ENCODE measurements at regions not wholly inside any gene's neighbourhood (a gene's known extent, or its start where the extent isn't known, plus 50 kb on each side); places are given as distances from the start of the nearest gene placed in this dataset.
"Not testable (repeated sequence)": the region's sequence is repeated elsewhere in the genome, so short reads cannot be mapped to it uniquely, and the experiment has no call there.

GRCh38 chr2:156909983-156910382 lies 347.5 kb upstream of the GALNT5 start:
- FAIRE-seq (no peak), DNase-seq (ENCODE audit: insufficient read length, low spot score) (no peak)

GRCh38 chr2:156915332-156915731 lies 342.2 kb upstream of the GALNT5 start:
- FAIRE-seq (no peak), DNase-seq (ENCODE audit: insufficient read length, low spot score) (no peak)

- no peak for DNase-seq (ENCODE audit: insufficient read length, low spot score)
- FAIRE-seq: no peak
Observed at GRCh38 chr2:156918410-156918809, 339.1 kb upstream of the GALNT5 start.

- FAIRE-seq: no peak
- DNase-seq (ENCODE audit: insufficient read length, low spot score): no peak
Observed at GRCh38 chr2:156930423-156930822, 327.1 kb upstream of the GALNT5 start.

GRCh38 chr2:156933645-156934225 lies 323.8 kb upstream of the GALNT5 start:
- no peak for DNase-seq (ENCODE audit: insufficient read length, low spot score)

GRCh38 chr2:156935616-156936015 lies 321.9 kb upstream of the GALNT5 start:
- DNase-seq (ENCODE audit: insufficient read length, low spot score) (no peak), FAIRE-seq (no peak)

More at GRCh38 chr2:156933645-156934225, 323.8 kb upstream of the GALNT5 start:
- FAIRE-seq: no peak

- FAIRE-seq: no peak
- no peak for DNase-seq (ENCODE audit: insufficient read length, low spot score)
Observed at GRCh38 chr2:156937430-156937829, 320.1 kb upstream of the GALNT5 start.

GRCh38 chr2:156944871-156945270 lies 312.6 kb upstream of the GALNT5 start:
- FAIRE-seq (no peak), DNase-seq (ENCODE audit: insufficient read length, low spot score) (no peak)

- FAIRE-seq: no peak
- no peak for DNase-seq (ENCODE audit: insufficient read length, low spot score)
Observed at GRCh38 chr2:156947261-156947660, 310.2 kb upstream of the GALNT5 start.

- FAIRE-seq (no peak), DNase-seq (ENCODE audit: insufficient read length, low spot score) (no peak)
Observed at GRCh38 chr2:156955701-156956100, 301.8 kb upstream of the GALNT5 start.

- FAIRE-seq (no peak), DNase-seq (ENCODE audit: insufficient read length, low spot score) (no peak)
Observed at GRCh38 chr2:156956161-156956560, 301.3 kb upstream of the GALNT5 start.

GRCh38 chr2:156958374-156958773 lies 299.1 kb upstream of the GALNT5 start:
- FAIRE-seq (no peak), DNase-seq (ENCODE audit: insufficient read length, low spot score) (no peak)

GRCh38 chr2:156959481-156959880 lies 298.0 kb upstream of the GALNT5 start:
- no peak for FAIRE-seq

GRCh38 chr2:156982615-156983014 lies 274.9 kb upstream of the GALNT5 start:
- DNase-seq (ENCODE audit: insufficient read length, low spot score) (no peak), FAIRE-seq (no peak)

More at GRCh38 chr2:156959481-156959880, 298.0 kb upstream of the GALNT5 start:
- DNase-seq (ENCODE audit: insufficient read length, low spot score): no peak

GRCh38 chr2:156986339-156986988 lies 271.0 kb upstream of the GALNT5 start:
- no peak for FAIRE-seq
- no peak for DNase-seq (ENCODE audit: insufficient read length, low spot score)

GRCh38 chr2:156999661-157000060 lies 257.8 kb upstream of the GALNT5 start:
- no peak for FAIRE-seq

GRCh38 chr2:157004789-157005188 lies 252.7 kb upstream of the GALNT5 start:
- FAIRE-seq: no peak
- no peak for DNase-seq (ENCODE audit: insufficient read length, low spot score)

More at GRCh38 chr2:156999661-157000060, 257.8 kb upstream of the GALNT5 start:
- DNase-seq (ENCODE audit: insufficient read length, low spot score): no peak

- FAIRE-seq (no peak), DNase-seq (ENCODE audit: insufficient read length, low spot score) (no peak)
Observed at GRCh38 chr2:157015015-157015575, 242.4 kb upstream of the GALNT5 start.

GRCh38 chr2:157023264-157023663 lies 234.2 kb upstream of the GALNT5 start:
- DNase-seq (ENCODE audit: insufficient read length, low spot score); FAIRE-seq: not testable (repeated sequence)

GRCh38 chr2:157024129-157024528 lies 233.4 kb upstream of the GALNT5 start:
- no peak for FAIRE-seq

GRCh38 chr2:157032017-157032416 lies 225.5 kb upstream of the GALNT5 start:
- FAIRE-seq (no peak), DNase-seq (ENCODE audit: insufficient read length, low spot score) (no peak)

More at GRCh38 chr2:157024129-157024528, 233.4 kb upstream of the GALNT5 start:
- DNase-seq (ENCODE audit: insufficient read length, low spot score): no peak

GRCh38 chr2:157036726-157037125 lies 220.8 kb upstream of the GALNT5 start:
- DNase-seq (ENCODE audit: insufficient read length, low spot score) (no peak), FAIRE-seq (no peak)
